ENCODE measurements at regions not wholly inside any gene's neighbourhood (a gene's known extent, or its start where the extent isn't known, plus 50 kb on each side); places are given as distances from the start of the nearest gene placed in this dataset.

DNA sequence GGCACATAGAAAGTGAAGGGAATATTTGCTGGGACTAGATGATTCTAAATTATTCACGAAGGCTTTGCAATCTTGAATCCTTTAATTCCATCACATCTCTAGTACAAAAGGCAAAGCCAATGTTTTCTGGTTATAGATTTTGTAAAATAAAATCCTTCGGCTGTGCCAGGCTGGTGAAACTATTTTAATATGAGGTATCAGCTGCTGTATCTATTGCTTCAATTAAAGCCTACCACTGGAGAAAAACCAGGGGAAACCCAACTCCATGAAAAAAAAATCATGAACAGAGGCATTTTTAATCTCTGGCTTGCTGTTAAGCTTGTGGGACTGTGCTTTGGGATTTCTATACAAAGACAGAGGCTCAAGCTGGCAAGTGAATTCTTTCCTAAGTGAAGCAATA, 271.8 kb downstream of the QKI start:
- TF ChIP-seq, protein P1, sequence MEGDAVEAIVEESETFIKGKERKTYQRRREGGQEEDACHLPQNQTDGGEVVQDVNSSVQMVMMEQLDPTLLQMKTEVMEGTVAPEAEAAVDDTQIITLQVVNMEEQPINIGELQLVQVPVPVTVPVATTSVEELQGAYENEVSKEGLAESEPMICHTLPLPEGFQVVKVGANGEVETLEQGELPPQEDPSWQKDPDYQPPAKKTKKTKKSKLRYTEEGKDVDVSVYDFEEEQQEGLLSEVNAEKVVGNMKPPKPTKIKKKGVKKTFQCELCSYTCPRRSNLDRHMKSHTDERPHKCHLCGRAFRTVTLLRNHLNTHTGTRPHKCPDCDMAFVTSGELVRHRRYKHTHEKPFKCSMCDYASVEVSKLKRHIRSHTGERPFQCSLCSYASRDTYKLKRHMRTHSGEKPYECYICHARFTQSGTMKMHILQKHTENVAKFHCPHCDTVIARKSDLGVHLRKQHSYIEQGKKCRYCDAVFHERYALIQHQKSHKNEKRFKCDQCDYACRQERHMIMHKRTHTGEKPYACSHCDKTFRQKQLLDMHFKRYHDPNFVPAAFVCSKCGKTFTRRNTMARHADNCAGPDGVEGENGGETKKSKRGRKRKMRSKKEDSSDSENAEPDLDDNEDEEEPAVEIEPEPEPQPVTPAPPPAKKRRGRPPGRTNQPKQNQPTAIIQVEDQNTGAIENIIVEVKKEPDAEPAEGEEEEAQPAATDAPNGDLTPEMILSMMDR (IDR thresholded peaks at IDR 0.05) = no peak
- TF ChIP-seq POLR2A (IDR thresholded peaks at IDR 0.05) = no peak

All from tibial nerve (tissue), 3 donors.